Thoracic aorta (tissue), 2 donors: ENCODE measurements at regions not wholly inside any gene's neighbourhood (a gene's known extent, or its start where the extent isn't known, plus 50 kb on each side); places are given as distances from the start of the nearest gene placed in this dataset.

ENCODE experiments used
- ATAC-seq: fragments of 150-250 bp; one replicate; pipeline ENCODE4 v1.8.0; 2017; ENCODE audit warnings: low read depth; ENCODE audit not compliant: insufficient number of reproducible peaks, low FRiP score
- DNase-seq: peaks from one replicate; pipeline ENCODE4 v3.0.0-alpha.2; 2020; ENCODE audit warnings: low spot score
- H3K27ac ChIP-seq, 2 donors: fragments of 200-600 bp; sonication (generic); 1 replicate in 1 of 2; 2 replicates in 1 of 2; pipeline ENCODE4 v1.5.1; 2016; ENCODE audit warnings: mild to moderate bottlenecking in 2 of 2, moderate library complexity in 2 of 2
- H3K27me3 ChIP-seq: fragments of 200-600 bp; sonication (generic); replicated peaks from 2 replicates; pipeline ENCODE4 v1.6.0; 2016; ENCODE audit warnings: mild to moderate bottlenecking; ENCODE audit not compliant: insufficient read depth
- H3K36me3 ChIP-seq: fragments of 200-600 bp; sonication (generic); one replicate; pipeline ENCODE4 v1.5.1; 2016
- H3K4me1 ChIP-seq, 2 donors: fragments of 200-600 bp; sonication (generic); 1 replicate in 1 of 2; 2 replicates in 1 of 2; pipeline versions ENCODE4 v1.5.1 to v1.6.0; 2016; ENCODE audit warnings: low read depth in 2 of 2, mild to moderate bottlenecking in 1 of 2; ENCODE audit not compliant: control insufficient read depth in 1 of 2
- H3K4me3 ChIP-seq: fragments of 200-600 bp; sonication (generic); 2 replicates; pipeline ENCODE4 v1.5.1; 2016; ENCODE audit warnings: mild to moderate bottlenecking
- H3K9me3 ChIP-seq: fragments of 200-600 bp; sonication (generic); 2 replicates; pipeline ENCODE4 v1.5.1; 2016
- TF ChIP-seq, protein P1 (sequence below): fragments of 200-600 bp; sonication (generic); IDR thresholded peaks from one replicate; pipeline ENCODE4 v1.5.1; 2019; ENCODE audit warnings: antibody characterized with exemption

DNA sequence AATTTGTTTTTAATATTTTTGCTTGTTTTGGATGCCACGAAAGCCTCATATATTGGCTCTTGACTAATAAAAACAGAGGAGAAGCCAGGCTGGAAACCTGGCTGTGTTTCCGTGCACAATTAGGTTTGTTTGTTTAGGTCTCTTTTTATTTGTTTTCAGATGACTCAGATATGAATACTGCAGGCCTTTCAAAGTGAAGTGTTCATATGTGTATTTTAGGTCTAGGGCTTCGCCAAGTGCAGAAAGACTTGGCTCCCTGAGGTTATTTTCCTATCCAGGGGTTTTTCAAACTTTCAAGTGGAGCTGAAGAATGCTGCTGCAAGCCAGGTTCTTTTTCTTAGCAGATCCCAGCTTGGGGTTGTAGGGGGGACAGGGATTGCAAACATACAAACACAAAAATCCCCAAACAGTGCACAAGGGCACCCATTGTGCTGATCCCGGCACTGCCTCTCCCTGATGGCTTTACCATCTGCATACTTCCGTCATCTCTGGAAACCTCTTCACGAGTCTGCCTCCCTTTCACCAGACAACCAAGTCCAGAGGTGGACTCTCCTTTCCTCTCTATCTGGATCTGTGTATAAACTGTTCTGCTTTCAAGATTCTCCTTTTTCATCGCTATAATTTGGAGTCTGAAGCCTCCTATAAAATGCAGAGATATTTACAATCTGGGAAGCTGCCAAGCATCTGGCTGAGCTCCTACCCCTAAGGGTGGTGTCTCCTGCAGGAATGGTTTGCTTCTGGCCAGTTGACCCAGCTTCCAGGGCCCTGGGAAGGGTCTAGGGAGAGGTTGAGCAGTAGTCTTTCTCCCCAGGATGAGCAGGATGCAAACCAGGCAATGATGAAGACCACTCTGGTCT is 108.6 kb downstream of the SMIM20 start:
- Histone ChIP-seq H3K4me3 (peak overlapping the region; percentile 59), H3K36me3 (no peaks in the 10 kb centered on the region), H3K4me1 (peaks cover 22 to 38% of the 10 kb centered on the region in 2 donors), H3K27ac (peak overlapping the region; percentile 42 to 69), H3K27me3 (no peaks in the 10 kb centered on the region), H3K9me3 (no peaks in the 10 kb centered on the region)
- ATAC-seq, result peak; percentile 75
- DNase-seq, result no peak
- TF ChIP-seq, protein P1, sequence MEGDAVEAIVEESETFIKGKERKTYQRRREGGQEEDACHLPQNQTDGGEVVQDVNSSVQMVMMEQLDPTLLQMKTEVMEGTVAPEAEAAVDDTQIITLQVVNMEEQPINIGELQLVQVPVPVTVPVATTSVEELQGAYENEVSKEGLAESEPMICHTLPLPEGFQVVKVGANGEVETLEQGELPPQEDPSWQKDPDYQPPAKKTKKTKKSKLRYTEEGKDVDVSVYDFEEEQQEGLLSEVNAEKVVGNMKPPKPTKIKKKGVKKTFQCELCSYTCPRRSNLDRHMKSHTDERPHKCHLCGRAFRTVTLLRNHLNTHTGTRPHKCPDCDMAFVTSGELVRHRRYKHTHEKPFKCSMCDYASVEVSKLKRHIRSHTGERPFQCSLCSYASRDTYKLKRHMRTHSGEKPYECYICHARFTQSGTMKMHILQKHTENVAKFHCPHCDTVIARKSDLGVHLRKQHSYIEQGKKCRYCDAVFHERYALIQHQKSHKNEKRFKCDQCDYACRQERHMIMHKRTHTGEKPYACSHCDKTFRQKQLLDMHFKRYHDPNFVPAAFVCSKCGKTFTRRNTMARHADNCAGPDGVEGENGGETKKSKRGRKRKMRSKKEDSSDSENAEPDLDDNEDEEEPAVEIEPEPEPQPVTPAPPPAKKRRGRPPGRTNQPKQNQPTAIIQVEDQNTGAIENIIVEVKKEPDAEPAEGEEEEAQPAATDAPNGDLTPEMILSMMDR, result no peak

DNA sequence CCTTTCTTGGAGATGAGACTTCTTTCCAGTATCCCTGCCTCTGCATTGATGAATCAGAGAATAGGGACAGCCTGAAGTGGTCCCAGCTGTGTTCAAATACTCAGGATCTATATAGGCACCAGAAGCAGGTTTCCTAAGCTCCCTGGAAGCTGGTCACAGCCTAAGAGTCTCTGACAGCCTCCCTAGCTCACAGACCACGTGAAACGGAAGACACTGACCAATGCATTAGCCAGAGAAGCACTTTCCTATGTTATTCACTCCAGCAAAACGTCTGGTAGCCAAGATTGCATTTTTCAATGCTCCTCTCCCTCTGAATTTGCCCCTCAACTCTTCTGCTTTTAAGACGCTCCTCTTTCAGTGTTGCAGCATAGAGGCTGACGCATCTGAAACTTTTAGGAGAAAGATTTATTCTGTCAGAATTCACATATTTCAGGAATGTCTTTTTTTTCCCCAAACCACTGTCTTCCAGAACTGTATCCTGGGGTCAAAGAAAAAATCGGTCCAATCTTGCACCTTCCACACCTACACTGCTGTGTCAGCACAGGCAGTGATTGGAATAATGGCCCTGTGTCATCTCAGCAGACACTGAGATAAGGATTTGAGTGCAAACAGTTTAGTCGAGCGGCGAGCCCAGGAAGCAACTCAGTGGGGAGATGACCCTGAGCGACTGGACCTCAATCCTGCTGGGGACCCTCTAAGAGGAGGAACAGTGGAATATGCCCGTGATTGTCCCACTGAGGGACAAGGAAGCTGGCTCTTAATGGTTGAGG is 109.4 kb downstream of the SMIM20 start:
- Histone ChIP-seq H3K4me3 (no peak overlapping the region), H3K27me3 (no peaks in the 10 kb centered on the region), H3K4me1 (peaks cover 22 to 38% of the 10 kb centered on the region in 2 donors), H3K9me3 (no peaks in the 10 kb centered on the region), H3K36me3 (no peaks in the 10 kb centered on the region), H3K27ac (no peak overlapping the region)
- no peak for ATAC-seq
- TF ChIP-seq, protein P1, result no peak
- no peak for DNase-seq

DNA sequence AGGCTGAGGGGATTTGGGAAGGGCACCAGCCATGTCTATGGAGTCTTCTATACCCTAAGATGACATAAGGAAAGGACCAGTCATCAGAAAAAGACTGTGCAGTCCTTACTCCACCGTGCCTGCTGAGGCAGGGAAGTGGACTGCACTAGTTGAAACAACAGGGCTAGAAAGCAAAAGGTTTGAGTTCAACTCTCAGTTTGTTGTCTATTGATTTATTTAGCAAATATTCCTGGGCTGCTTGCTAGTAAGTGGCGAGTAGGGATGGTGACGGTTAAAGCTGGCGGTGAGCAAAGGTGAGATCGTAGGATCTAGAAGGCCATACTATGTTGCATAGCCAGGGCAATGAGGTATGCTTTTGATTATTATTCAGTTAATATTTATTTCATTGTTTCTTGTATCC is 110.1 kb downstream of the SMIM20 start:
- peaks cover 24 to 44% of the 10 kb centered on the region in 2 donors for H3K4me1 ChIP-seq
- H3K9me3 ChIP-seq, result no peaks in the 10 kb centered on the region
- no peak for ATAC-seq
- no peaks in the 10 kb centered on the region for H3K36me3 ChIP-seq
- TF ChIP-seq, protein P1, result no peak
- H3K27me3 ChIP-seq, result no peaks in the 10 kb centered on the region
- DNase-seq, result no peak
- no peak overlapping the region for H3K4me3 ChIP-seq
- H3K27ac ChIP-seq, result no peak overlapping the region

DNA sequence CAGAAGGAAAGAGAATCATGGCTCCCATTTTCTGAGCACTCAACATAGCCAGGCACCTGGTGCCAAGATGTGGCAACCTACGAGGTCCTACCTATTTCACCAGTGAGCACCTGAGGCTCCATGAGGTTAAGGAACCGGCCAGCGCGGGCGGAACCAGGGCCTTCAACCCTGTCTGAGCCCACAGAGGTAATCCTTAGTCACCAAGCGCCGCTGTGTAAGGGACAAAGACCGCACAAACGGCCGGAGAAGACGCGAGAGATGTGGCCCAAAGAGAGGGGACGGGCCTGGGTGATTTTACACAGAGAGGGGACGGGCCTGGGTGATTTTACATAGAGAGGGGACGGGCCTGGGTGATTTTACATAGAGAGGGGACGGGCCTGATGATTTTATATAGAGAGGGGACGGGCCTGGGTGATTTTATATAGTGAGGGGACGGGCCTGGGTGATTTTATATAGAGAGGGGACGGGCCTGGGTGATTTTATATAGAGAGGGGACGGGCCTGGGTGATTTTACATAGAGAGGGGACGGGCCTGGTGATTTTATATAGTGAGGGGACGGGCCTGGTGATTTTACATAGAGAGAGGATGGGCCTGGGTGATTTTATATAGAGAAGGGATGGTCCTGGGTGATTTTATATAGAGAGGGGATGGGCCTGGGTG is 114.2 kb downstream of the SMIM20 start:
- no peak for ATAC-seq
- Histone ChIP-seq H3K9me3 (no peaks in the 10 kb centered on the region), H3K4me1 (peaks cover 13 to 28% of the 10 kb centered on the region in 2 donors), H3K27me3 (no peaks in the 10 kb centered on the region), H3K36me3 (no peaks in the 10 kb centered on the region), H3K4me3 (no peak overlapping the region), H3K27ac (no peak overlapping the region)
- TF ChIP-seq, protein P1, result no peak
- no peak for DNase-seq
